ENCODE measurements at regions not wholly inside any gene's neighbourhood (a gene's known extent, or its start where the extent isn't known, plus 50 kb on each side); places are given as distances from the start of the nearest gene placed in this dataset.

- TF ChIP-seq USF1 (IDR thresholded peaks at IDR 0.05; ENCODE audit: borderline replicate concordance, extremely low read length, insufficient read depth, low read depth, low read length) (no peak), IKZF1 (conservative IDR thresholded peaks at IDR 0.05) (peak; percentile 72), ZNF592 (IDR thresholded peaks at IDR 0.05) (no peak), YBX1 (IDR thresholded peaks at IDR 0.05) (no peak), IKZF2 (IDR thresholded peaks at IDR 0.05) (peak; percentile 61 to 72; a peak in 2 of 4 replicates), NFXL1 (IDR thresholded peaks at IDR 0.05; ENCODE audit: borderline replicate concordance) (no peak), RUNX3 (IDR thresholded peaks at IDR 0.05; ENCODE audit: low read length) (peak; percentile 45; the same call in 1 of the 2 replicates), MTA2 (IDR thresholded peaks at IDR 0.05; ENCODE audit: low read depth) (peak; percentile 85), MYB (IDR thresholded peaks at IDR 0.05; ENCODE audit: borderline replicate concordance, low read depth, low read length) (no peak), MLLT1 (IDR thresholded peaks at IDR 0.05) (peak; percentile 65; the same call in 1 of the 2 replicates), PKNOX1 (IDR thresholded peaks at IDR 0.05) (no peak), GATAD2B (conservative IDR thresholded peaks at IDR 0.05; ENCODE audit: low read depth) (no peak)
Measured at GRCh38 chr2:125070726-125071505, 1045.8 kb downstream of the CNTNAP5 start (continued).

All from GM12878 (cell line).